ENCODE measurements at regions not wholly inside any gene's neighbourhood (a gene's known extent, or its start where the extent isn't known, plus 50 kb on each side); places are given as distances from the start of the nearest gene placed in this dataset.
"Not testable (repeated sequence)": the region's sequence is repeated elsewhere in the genome, so short reads cannot be mapped to it uniquely, and the experiment has no call there.

- H3K4me1 ChIP-seq = no peaks in the 10 kb centered on the region
These were observed 1128.3 kb downstream of the RPIA start for GRCh38 chr2:89819809-89820208.

GRCh38 chr2:89820248-89820647 is 1128.8 kb downstream of the RPIA start:
- Histone ChIP-seq H3K27me3 (no peaks in the 10 kb centered on the region), H3K4me1 (no peaks in the 10 kb centered on the region), H3K36me3 (replicated peaks in 1 of 2; ENCODE audit: insufficient read depth in 1 of 2, low read depth in 2 of 2) (no peaks in the 10 kb centered on the region), H3K27ac (no peak overlapping the region), H3K9me3 (peaks cover 0 to 24% (median 5%) of the 10 kb centered on the region in 3 donors), H3K4me3 (no peak overlapping the region)
- DNase-seq = no peak
- TF ChIP-seq POLR2A (IDR thresholded peaks at IDR 0.05) = no peak
- ATAC-seq = no peak
- intact Hi-C loops (cut with DNase I) = no loop called here
- 48 to 56% methylated on average over 9 of the region's 9 CpGs for WGBS, 2 donors

More at GRCh38 chr2:89819809-89820208, 1128.3 kb downstream of the RPIA start:
- Histone ChIP-seq H3K36me3 (replicated peaks in 1 of 2; ENCODE audit: insufficient read depth in 1 of 2, low read depth in 2 of 2) (no peaks in the 10 kb centered on the region), H3K27ac (no peak overlapping the region), H3K27me3 (no peaks in the 10 kb centered on the region), H3K4me3 (no peak overlapping the region), H3K9me3 (peaks cover 0 to 27% (median 5%) of the 10 kb centered on the region in 3 donors)
- DNase-seq (no peak), ATAC-seq (no peak)
- 73% methylated on average over 2 of the region's 2 CpGs for WGBS, 2 donors
- intact Hi-C loops (cut with DNase I) = no loop called here
- TF ChIP-seq POLR2A (IDR thresholded peaks at IDR 0.05) = no peak
- TF ChIP-seq CTCF (IDR thresholded peaks at IDR 0.05) = no peak

GRCh38 chr2:89821455-89821945 is 1130.0 kb downstream of the RPIA start:
- H3K27me3 ChIP-seq = no peaks in the 10 kb centered on the region
- H3K9me3 ChIP-seq = peaks cover 0 to 24% (median 5%) of the 10 kb centered on the region in 3 donors
- DNase-seq (no peak), ATAC-seq (no peak)
- no peaks in the 10 kb centered on the region for H3K36me3 ChIP-seq (replicated peaks in 1 of 2; ENCODE audit: insufficient read depth in 1 of 2, low read depth in 2 of 2)
- WGBS, 2 donors = 39 to 46% methylated on average over 8 of the region's 8 CpGs
- H3K4me3 ChIP-seq = no peak overlapping the region
- TF ChIP-seq CTCF (IDR thresholded peaks at IDR 0.05) = no peak
- TF ChIP-seq POLR2A (IDR thresholded peaks at IDR 0.05) = no peak
- H3K4me1 ChIP-seq = no peaks in the 10 kb centered on the region
- intact Hi-C loops (cut with DNase I) = no loop called here
- no peak overlapping the region for H3K27ac ChIP-seq

- H3K27me3 ChIP-seq; H3K27ac ChIP-seq; H3K36me3 ChIP-seq (replicated peaks in 1 of 2; ENCODE audit: insufficient read depth in 1 of 2, low read depth in 2 of 2); H3K4me1 ChIP-seq; ATAC-seq; DNase-seq; H3K4me3 ChIP-seq; intact Hi-C loops (cut with DNase I): not testable (repeated sequence)
- H3K9me3 ChIP-seq = peaks cover 0 to 24% (median 5%) of the 10 kb centered on the region in 3 donors
- 54 to 60% methylated on average over 11 of the region's 11 CpGs for WGBS, 2 donors
These were observed 1130.9 kb downstream of the RPIA start for GRCh38 chr2:89822342-89822741.

- Histone ChIP-seq H3K27ac (no peak overlapping the region), H3K4me3 (no peak overlapping the region), H3K36me3 (replicated peaks in 1 of 2; ENCODE audit: insufficient read depth in 1 of 2, low read depth in 2 of 2) (no peaks in the 10 kb centered on the region), H3K9me3 (peaks cover 0 to 14% (median 5%) of the 10 kb centered on the region in 3 donors), H3K27me3 (no peaks in the 10 kb centered on the region), H3K4me1 (no peaks in the 10 kb centered on the region)
- 47 to 48% methylated on average over 5 of the region's 5 CpGs for WGBS, 2 donors
- DNase-seq = no peak
- TF ChIP-seq POLR2A (IDR thresholded peaks at IDR 0.05) (no peak), CTCF (IDR thresholded peaks at IDR 0.05) (no peak)
- no peak for ATAC-seq
- intact Hi-C loops (cut with DNase I) = no loop called here
These were observed 1132.1 kb downstream of the RPIA start for GRCh38 chr2:89823556-89823955.

GRCh38 chr2:89825034-89825433 is 1133.6 kb downstream of the RPIA start:
- TF ChIP-seq CTCF (IDR thresholded peaks at IDR 0.05) (no peak), POLR2A (IDR thresholded peaks at IDR 0.05) (no peak)
- DNase-seq = no peak
- Histone ChIP-seq H3K36me3 (replicated peaks in 1 of 2; ENCODE audit: insufficient read depth in 1 of 2, low read depth in 2 of 2) (no peaks in the 10 kb centered on the region), H3K27me3 (no peaks in the 10 kb centered on the region), H3K27ac (no peak overlapping the region), H3K4me3 (no peak overlapping the region), H3K9me3 (peaks cover 0 to 7% (median 0%) of the 10 kb centered on the region in 3 donors), H3K4me1 (no peaks in the 10 kb centered on the region)
- 56 to 59% methylated on average over 8 of the region's 8 CpGs for whole genome bisulfite sequencing, 2 donors
- intact Hi-C loops (cut with DNase I) = no loop called here
- no peak for ATAC-seq

GRCh38 chr2:89826741-89827140 is 1135.3 kb downstream of the RPIA start:
- ATAC-seq; H3K27me3 ChIP-seq; H3K36me3 ChIP-seq (replicated peaks in 1 of 2; ENCODE audit: insufficient read depth in 1 of 2, low read depth in 2 of 2); H3K4me3 ChIP-seq; H3K4me1 ChIP-seq; H3K27ac ChIP-seq; intact Hi-C loops (cut with DNase I); DNase-seq: not testable (repeated sequence)
- H3K9me3 ChIP-seq = peaks cover 0 to 14% (median 0%) of the 10 kb centered on the region in 3 donors
- 59 to 65% methylated on average over 9 of the region's 9 CpGs for WGBS, 2 donors

- ATAC-seq; H3K4me1 ChIP-seq; H3K4me3 ChIP-seq; intact Hi-C loops (cut with DNase I); H3K27me3 ChIP-seq; H3K36me3 ChIP-seq (replicated peaks in 1 of 2; ENCODE audit: insufficient read depth in 1 of 2, low read depth in 2 of 2); DNase-seq; H3K27ac ChIP-seq: not testable (repeated sequence)
- H3K9me3 ChIP-seq = peaks cover 0 to 24% (median 0%) of the 10 kb centered on the region in 3 donors
- 29 to 36% methylated on average over 2 of the region's 2 CpGs for WGBS, 2 donors
These were observed 1136.4 kb downstream of the RPIA start for GRCh38 chr2:89827829-89828228.

Measured in body of pancreas (tissue), 4 donors.